Effector CD8-positive, alpha-beta T cell (primary cell): ENCODE measurements at regions not wholly inside any gene's neighbourhood (a gene's known extent, or its start where the extent isn't known, plus 50 kb on each side); places are given as distances from the start of the nearest gene placed in this dataset.
"Not testable (repeated sequence)": the region's sequence is repeated elsewhere in the genome, so short reads cannot be mapped to it uniquely, and the experiment has no call there.

Experiments
- DNase-seq: peaks from one replicate; lab custom pipeline; 2025; lab: John Stamatoyannopoulos, UW

DNA sequence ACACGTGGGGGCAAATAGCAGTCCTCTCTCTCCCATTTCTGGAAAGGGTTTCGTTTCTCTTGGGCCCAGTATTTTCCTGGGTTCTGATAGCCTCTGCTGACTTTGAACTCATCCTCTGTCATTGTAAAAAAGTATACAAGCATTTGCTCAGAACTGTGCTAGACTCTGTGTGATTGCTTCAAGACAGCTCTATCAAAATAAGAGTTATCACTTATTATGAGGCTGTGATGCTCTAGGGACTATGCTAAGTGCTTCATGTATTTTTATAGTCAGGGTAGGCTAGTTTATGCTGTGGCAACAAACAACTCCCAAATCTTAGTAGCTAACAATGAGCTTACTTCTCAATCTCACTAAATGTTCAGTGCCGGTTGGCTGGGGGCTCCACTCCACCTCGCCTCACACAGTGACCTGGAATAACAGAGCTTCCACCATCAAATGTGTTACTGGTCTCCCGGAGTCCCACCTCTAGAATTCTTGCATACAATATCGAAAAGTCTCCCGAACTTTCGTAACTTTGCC, 110.8 kb upstream of the CDC42EP3 start:
- DNase-seq, result no peak

DNA sequence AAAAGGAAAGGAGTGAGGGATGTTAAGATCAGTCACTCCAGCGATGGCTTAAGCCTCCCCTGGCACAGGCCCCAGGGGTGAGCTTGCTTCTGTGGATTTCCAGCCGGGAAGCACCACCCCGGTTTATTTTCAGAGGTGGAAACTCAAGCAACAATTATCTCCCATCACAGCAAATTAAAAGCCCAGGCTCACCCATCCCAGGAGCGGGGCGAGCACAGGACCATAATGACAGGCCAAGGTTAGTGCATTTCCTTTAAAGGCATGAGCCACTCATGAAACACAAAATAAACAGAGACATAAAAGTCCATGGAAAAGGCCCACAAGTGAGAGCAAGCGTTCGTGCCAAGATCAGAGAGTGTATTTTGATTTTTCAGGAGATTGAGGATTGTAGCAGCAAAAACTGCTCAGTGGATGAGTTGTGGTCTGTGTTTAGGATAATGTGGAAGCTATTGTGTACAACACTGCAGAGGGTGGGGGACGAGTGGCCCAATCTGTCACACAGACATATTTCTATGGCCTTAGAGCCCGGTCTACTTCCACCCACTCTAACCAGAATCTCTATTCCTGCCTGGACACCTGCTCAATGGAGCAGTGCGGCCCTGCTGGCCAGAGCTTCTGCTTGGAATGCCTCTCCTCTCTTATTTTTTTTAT, 111.4 kb upstream of the CDC42EP3 start:
- no peak for DNase-seq

DNA sequence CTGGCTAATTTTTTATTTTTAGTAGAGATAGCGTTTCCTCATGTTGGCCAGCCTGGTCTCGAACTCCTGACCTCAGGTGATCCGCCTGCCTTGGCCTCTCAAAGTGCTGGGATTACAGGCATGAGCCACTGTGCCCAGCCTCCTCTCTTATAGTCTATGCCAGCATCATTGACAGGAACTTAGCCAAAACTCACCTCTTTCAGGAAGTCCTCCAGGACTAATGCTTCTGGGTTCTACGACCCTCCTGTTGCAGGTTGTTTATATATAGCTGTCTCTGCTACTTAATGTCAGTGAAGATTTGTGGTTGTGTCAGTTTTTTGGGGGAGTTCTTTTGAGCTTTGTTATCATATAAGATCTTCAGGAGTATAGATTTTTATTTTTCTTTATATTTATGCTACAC, 112.1 kb upstream of the CDC42EP3 start:
- DNase-seq, result no peak

DNA sequence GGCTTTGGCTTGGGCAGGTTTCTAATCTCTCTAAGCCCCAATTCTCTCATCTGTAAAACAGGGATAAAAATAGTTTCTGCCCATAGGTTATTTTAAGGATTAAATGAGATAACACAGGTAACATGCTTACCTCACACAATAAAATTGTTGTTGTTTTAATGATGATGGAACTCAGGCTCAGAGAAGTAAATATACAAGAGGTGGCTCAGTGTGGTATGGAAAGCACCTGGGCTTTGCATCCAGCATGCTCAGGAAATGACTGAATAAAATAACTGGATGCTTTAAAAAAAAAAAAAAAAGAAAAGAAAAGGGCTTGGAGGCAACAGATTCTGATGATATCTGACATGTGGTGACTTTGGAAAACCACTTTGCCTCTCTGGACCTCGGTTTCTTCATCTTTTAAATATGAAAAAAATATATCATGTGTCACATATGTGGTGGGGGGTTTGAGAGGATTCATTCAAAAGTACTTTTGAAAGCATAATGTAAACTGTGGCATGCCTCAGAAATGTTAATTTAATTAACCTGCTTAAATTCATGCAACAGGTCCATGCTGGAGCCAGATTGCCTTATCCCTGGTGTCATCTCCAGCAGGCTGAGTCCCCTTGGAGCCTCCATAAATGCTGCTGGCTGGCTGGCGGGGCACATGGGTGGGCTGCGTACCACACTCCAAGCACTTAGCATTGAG, 112.8 kb upstream of the CDC42EP3 start:
- DNase-seq, result no peak

DNA sequence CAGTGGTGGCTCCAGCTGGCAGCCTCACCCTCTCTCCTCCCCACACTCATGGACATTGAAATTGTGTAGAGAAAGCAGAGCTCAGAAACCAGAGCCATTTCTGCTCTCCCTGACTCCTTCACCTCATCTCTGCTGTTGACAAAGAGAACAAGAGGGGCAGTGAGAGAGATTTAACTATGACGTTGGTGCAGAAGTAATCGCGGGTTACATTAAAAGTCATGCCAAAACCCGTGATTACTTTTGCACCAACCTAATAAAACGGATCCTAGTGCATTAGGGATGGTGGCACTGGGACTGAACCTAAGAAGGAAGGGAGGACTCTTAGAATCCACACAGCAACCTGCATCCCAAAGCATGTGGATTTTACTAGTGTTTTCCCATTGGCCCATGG, 113.3 kb upstream of the CDC42EP3 start:
- no peak for DNase-seq

DNA sequence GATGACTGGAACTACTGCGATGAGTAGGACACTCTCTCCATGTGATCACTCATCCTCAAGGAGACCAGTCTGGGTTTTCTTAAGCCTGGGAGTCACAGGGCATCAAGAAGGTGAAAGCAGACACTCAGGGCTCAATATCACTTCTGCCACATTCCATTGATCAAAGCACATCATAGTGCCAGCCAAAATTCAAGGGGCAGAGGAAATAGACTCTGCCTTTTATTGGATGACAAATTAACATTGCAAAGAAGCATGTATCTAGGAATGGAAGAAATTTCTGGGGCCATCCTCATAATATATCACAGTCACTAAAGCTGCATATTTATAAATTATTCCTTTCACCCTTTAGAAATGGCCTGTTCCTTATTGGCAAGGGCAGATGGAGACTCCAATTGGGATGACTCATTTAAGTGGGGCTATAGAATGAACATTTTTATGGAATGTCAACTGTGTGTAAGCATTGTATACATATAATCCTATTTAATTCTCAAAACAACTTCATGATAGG, 114.8 kb upstream of the CDC42EP3 start:
- DNase-seq, result no peak

DNA sequence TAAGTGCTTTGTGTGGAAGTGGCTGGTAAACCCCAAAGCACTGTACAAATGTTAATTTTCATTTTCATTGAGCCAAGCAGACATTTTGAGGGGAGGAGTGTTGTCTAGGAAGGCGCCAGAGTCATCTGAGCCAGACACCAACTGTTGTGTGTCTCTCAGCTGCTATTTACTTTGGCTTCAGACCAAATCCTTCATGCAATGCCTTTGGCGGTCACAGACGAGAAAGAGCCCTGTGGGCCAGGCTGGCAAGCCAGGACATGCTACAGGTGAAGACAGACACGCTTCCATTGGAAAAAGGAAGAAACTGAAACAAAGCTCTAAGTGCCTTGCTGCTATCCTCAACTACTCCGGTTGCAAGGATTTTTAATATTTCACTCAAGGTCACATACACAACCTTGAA, 115.4 kb upstream of the CDC42EP3 start:
- no peak for DNase-seq

DNA sequence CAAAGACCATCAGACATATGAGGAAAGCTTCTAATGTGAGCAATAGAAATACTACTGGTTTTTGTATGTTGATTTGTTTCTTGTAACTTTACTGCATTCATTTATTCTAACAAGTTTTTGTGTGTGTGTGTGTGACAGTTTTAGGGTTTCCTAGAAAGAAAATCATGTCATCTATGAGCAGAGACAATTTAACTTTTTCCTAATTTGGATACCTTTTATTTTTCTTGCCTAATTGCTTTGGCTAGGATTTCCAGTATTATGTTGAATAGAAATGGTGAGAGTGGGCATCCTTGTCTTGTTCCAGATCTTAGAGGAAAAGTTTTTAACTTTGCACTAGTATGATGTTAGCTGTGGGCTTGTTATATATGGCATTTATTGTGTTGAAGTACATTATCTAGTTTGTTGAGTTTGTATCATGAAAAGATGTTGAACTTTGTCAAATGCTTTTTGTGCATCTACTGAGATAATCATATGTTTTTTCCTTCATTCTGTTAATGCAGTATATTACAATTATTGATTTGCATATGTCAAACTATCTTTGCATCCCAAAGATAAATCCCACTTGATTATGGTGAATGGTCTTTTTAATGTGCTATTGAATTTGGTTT, 117.3 kb upstream of the CDC42EP3 start:
- no peak for DNase-seq

DNA sequence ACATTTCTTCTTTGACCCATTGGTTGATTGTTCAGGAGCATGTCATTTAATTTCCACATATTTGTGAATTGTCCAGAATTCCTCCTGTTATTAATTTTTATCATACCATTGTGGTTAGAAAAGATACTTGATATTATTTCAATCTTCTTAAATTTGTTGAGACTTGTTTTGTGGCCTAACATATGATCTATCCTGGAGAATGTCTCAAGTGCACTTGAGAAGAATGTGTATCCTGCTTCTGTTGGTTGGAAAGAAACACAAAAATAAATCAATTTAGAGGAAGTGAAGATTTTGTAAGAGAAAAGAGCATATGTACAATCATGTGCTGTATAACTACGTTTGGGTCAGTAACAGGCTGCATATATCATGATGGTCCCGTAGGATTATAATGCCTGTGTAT, 118.6 kb upstream of the CDC42EP3 start:
- DNase-seq, result no peak

DNA sequence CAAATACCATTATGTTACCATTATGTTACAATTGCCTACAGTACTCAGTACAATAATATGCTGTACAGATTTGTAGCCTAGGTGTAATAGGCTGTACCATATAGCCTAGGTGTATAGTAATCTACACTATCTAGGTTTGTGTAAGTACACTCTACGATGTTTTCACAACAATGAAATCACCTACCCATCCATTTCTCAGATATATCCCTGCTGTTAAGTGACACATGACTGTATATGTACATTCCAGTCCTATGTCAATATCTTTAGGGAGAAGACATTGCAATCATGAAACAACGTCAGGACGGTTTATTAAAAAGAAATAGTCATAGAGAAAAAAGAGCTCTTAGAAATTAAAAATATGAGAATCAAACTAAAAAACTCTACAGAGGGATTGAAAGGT, 119.0 kb upstream of the CDC42EP3 start:
- no peak for DNase-seq

DNA sequence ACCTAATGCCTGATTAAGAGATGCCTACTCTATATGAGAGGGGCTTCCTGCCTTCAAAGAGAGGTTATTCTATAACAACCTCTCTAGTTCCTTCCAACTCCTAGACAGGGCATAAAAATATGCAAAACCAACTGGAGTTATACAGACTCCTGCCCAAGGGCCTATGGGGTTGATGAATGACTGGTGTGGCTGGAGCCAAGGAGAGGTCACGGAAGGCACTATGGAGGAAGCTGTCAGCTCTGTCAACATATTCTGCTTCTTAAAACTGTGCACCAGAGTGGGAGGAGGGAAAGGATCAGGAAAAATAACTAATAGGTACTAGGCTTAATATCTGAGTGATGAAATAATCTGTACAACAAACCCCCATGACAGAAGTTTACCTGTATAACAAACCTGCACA, 120.9 kb upstream of the CDC42EP3 start:
- no peak for DNase-seq

DNA sequence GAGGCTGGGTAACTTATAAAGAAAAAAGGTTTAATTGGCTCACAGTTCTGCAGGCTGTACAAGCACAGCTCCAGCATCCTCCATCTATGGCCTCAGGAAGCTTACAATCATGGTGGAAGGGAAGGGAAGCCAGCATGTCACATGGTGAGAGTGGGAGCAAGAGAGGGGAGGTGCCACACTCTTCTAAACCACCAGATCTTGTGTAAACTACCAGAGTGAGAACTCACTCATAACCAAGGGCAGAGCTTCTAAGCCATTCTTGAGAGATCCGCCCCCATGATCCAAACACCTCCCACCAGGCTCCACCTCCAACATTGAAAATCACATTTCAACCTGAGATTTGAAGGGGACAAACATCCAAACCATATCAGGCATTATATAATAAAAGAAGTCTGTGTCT, 121.6 kb upstream of the CDC42EP3 start:
- DNase-seq, result no peak

DNA sequence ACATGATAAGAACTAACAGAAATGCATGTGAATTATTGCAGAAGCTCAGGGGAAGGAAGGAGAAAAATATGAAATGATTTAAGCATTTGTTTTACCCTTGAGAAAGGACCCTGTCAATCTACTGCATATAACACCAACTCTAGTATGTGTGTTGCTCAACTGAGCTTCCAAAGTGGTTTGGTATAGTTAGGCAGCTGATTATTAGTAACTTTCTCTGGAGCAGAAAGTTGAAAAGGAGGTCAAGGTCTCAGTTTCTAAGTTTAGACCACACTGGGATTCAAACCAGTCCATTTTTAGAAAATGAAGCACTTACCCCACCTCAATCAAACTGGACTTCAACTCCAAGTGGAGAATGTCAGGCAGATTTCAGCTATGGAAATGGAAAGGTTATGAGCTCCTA, 123.3 kb upstream of the CDC42EP3 start:
- DNase-seq, result no peak

DNA sequence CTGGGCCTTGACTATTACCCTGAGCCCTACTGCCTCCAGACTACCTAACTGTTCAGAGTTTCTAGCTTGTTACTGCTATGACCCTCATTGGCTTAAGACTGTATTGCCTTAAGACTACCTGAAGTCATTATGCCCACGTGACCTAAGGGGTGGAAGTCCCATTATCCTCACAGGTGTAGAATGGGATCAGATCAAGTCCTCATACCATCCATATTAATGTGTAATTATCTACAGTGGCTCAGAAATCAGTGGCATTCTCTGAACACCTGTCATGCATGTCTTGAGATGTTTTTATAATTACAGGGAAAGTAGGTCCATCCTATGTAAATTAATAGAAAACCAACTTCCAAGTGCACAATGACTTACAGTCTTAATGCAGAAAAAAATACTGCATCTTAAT, 124.0 kb upstream of the CDC42EP3 start:
- DNase-seq, result no peak

DNA sequence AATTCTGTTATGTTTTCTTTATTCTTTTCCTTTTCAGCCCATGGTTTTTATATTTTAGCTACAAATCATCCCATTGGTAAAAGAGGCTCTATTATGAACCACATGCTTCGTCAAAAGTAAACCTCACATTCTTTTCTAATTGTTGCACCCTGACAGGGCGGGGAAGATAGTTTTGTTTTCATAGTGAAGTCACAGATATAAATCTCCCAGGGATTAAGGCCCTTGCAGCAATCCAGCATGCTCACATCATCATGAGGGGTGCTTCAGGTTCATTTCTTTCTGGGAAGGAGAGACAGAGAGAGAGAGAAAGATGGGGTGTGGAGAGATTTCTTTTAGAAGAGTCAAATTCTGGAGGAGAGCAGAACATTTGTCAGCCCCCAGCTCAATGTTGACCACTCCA, 124.5 kb upstream of the CDC42EP3 start:
- no peak for DNase-seq

DNA sequence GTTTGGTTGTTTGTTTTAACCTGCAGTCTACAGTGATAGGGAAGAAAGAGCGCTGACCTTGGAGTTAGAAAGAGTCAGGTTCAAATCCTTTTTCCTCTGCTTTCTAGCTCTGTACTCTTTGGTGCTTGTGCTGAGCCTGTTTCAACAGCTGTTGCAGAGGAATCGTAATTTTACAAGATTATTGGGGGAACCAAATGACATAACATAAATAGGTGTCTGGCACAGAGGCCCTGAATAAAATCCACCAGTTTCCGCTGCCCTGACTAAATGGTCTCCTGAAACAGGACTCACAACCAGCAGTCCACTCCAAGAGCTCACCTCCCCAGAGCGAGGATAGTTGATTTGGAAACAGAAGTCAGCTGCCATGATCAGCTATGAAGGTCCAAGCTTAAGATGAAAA, 125.0 kb upstream of the CDC42EP3 start:
- no peak for DNase-seq

DNA sequence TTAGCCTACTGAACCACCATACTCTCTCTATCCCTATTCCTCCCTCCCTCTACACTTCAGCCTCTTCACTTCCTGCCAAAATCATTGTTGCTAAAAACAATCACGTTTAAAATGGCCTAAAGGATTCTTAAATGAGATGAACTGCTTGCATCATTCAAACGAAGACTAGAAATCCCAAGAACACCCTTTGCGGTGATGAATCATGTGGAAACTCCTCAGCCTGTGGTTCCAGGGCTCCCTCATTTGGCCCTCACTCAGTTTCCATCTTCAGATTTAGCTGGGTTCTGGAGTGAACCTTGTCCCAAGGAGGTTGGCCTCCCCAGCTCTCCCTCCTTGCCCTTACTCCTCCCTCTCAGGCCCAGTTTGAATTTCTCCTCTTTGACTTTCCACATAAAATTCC, 125.6 kb upstream of the CDC42EP3 start:
- DNase-seq, result no peak

DNA sequence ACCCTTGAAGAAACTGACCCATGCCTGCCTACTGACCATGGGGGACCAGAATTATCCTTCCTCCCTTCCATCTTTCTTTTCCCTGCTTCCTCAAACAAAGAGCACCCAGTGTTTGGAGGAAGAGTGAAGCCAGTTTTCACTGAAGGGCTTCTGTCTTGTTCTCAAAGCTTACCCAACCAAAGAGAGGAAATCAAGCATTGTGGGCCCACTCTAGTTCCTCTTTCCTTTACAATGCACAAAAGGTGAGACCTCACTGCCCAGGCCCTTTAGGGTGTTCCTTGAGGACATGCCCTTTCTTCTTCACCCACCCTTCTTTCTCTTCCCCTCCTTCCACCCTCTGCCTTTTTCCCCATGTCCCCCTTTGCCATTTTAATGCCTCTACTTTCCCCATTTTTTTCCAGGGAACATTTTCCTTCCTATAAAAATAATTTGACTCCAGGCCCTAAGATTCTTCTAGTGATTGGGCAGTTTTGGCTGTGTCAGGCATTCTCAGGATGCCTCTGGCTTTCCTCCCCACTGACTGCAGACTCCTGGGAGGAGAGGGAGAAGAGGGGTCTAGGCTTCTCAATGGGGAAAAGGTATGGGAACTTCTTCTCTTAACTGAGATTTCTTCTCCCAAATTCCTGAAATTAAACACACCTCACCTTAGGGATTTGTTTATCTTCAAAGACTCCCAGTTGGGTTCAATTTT, 126.6 kb upstream of the RMDN2 start:
- DNase-seq, result no peak

DNA sequence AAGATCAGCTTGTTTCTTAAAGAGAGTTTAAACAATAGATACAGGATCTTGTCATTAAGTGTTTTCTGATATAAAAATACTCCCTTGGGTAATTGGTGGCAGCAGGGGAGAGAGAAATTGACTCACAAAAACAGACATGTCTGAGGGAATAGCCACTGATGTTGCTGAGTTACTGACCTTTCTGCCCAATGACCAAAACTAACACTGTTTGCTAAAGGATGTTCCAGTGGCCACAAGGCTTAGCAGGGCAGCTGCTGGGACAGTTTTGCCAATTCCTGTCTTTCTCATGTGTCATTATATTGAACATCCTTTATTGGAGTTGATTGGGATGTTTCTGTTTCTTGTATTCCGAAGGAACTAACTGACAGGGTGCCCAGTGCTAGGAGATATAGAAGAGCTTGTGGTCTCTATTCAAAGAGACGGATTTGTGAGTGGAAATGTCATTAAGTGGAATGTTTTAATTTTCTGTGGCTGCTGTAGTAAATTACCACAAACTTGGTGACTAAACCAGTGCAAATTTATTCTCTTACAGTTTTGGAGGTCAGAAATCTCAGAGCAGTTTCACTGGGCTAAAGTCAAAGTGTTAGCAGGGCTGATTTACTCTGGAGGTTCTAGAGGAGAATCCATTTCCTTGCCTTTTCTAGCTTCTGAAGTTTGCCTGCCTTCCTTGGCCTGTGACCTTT, 124.8 kb upstream of the RMDN2 start:
- no peak for DNase-seq

DNA sequence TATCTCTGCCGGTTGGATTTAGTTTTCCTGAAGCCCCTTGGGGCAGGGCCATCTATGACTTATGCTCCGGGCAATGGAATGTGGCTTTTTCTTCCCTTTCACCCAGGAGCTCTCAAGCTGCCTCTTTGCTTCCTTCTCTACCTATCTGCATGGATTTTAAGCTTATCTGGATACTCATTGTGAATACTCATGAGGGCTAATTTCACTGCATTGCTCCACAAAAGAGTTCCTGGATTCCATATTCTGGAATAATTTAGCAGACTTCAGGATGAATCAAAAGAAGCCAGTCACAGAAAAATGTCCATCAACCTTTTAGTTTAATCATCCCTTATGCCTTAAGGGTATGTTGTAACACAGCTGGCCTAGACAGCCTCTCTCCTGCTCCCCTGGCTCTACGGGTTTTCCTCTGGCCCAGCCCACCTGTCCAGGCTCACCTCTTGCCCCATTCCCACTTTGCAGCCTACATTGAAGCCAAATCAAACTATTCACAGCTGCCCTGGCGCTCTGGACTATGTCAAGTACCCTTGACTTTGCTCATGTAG, 122.8 kb upstream of the RMDN2 start:
- DNase-seq, result no peak

DNA sequence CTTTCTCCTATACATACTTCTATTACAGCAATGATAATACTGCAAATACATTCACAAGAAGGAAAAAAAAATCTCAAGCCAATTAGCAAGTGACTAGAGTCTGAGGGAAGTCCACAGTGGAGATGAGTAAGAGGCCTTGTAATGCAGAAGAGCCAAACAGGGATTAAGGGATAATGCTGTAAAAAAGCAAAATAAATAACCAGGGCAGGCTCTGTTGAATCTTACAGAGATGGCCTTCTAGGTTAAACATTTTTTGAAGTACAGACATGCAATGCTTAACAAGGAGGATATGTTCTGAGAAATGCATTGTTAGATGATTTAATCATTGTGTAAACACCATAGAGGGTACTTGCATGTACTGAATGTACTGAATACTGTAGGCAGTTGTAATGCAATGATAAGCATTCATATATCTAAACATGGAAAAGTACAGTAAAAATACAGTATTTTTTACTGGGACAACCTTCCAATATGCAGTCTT, 122.1 kb upstream of the RMDN2 start:
- DNase-seq, result no peak

DNA sequence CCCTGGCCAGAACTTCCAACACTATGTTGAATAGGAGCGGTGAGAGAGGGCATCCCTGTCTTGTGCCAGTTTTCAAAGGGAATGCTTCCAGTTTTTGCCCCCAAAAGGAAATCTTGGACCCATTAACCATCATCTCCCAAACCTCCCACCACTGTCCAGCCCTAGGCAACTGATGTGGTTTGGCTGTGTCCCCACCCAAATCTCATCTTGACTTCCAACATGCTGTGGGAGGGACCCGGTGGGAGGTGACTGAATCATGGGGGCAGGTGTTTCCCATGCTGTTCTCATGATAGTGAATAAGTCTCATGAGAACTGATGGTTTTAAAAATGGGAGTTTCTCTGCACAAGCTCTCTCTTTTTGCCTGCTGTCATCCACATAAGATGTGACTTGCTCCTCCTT, 119.1 kb upstream of the RMDN2 start:
- not testable (repeated sequence) for DNase-seq
